ENCODE measurements at regions not wholly inside any gene's neighbourhood (a gene's known extent, or its start where the extent isn't known, plus 50 kb on each side); places are given as distances from the start of the nearest gene placed in this dataset.

- Histone ChIP-seq H3K4me2 (ENCODE audit: control insufficient read depth, insufficient read depth) (no peak overlapping the region), H2AFZ (ENCODE audit: control insufficient read depth, low read depth, low read length) (no peak overlapping the region), H3K27ac (ENCODE audit: control insufficient read depth, insufficient read depth) (no peak overlapping the region), H3K27me3 (replicated peaks in 1 of 2; ENCODE audit: control insufficient read depth in 2 of 2, insufficient read depth in 2 of 2, low read length in 1 of 2) (no peaks in the 10 kb centered on the region), H3K9me3 (replicated peaks; ENCODE audit: control insufficient read depth, insufficient read depth, low read length) (no peaks in the 10 kb centered on the region), H3K4me1 (ENCODE audit: control insufficient read depth, insufficient read depth, low read length) (no peaks in the 10 kb centered on the region), H3K36me3 (ENCODE audit: control insufficient read depth in 2 of 2, insufficient read depth in 2 of 2, low read length in 1 of 2) (no peaks in the 10 kb centered on the region), H3K79me2 (ENCODE audit: control insufficient read depth, insufficient read depth, low read length) (no peaks in the 10 kb centered on the region), H3K9ac (ENCODE audit: control insufficient read depth, insufficient read depth, low read length) (no peak overlapping the region), H3K4me3 (no peak overlapping the region), H4K20me1 (ENCODE audit: control insufficient read depth, insufficient read depth) (no peaks in the 10 kb centered on the region)
- BruUV-seq (replicated peaks) = no TSS peak
- DNase-seq (ENCODE audit: low read depth, low spot score) (no peak), FAIRE-seq (no peak), ATAC-seq (no peak)
- in situ Hi-C loops (cut with MboI) (no loop called here), intact Hi-C loops (cut with micrococcal nuclease; ENCODE audit: unreplicated experiment) (no loop called here)
- RAD21 ChIA-PET (ENCODE audit: unreplicated experiment) = no interaction called here
- CTCF ChIA-PET = interaction anchor here (0.8 kb wide), 1 partner anchor 10 kb away, joined by 3 read pairs; no protein-coding TSS in a partner anchor
- 45% methylated on average over 2 of the region's 2 CpGs for WGBS (ENCODE audit: insufficient coverage, insufficient replicate concordance, low lambda C conversion rate, missing lambda C conversion rate)
- POLR2A ChIA-PET = no interaction called here
- TF ChIP-seq BCL11A (IDR thresholded peaks at IDR 0.05; ENCODE audit: low read depth, low read length) = no peak
- TF ChIP-seq NFIC (IDR thresholded peaks at IDR 0.05; ENCODE audit: low read depth, low read length) = no peak
- TF ChIP-seq SIN3A (IDR thresholded peaks at IDR 0.05; ENCODE audit: low read depth, low read length) = no peak
- TF ChIP-seq ESRRA (IDR thresholded peaks at IDR 0.05; ENCODE audit: low read length) = no peak
- no peak for TF ChIP-seq POLR2A (IDR thresholded peaks at IDR 0.05; ENCODE audit: low read depth, low read length)
- SMC1A ChIA-PET (ENCODE audit: uncharacterized antibody, unreplicated experiment) = interaction anchor here (1.0 kb wide), 1 partner anchor 13 kb away, joined by 3 read pairs; no protein-coding TSS in a partner anchor
Measured at GRCh38 chr4:95959182-95959581, 119.3 kb downstream of the PDHA2 start.

GRCh38 chr4:95959633-95960032 lies 119.7 kb downstream of the PDHA2 start:
- H3K9me3 ChIP-seq (replicated peaks; ENCODE audit: control insufficient read depth, insufficient read depth, low read length) = no peaks in the 10 kb centered on the region
- in situ Hi-C loops (cut with MboI) (no loop called here), intact Hi-C loops (cut with micrococcal nuclease; ENCODE audit: unreplicated experiment) (no loop called here)
- H2AFZ ChIP-seq (ENCODE audit: control insufficient read depth, low read depth, low read length) = no peak overlapping the region
- ATAC-seq (no peak), FAIRE-seq (no peak), DNase-seq (ENCODE audit: low read depth, low spot score) (no peak)
- H3K27ac ChIP-seq (ENCODE audit: control insufficient read depth, insufficient read depth) = no peak overlapping the region
- SMC1A ChIA-PET (ENCODE audit: uncharacterized antibody, unreplicated experiment) = interaction anchor here (1.0 kb wide), 1 partner anchor 13 kb away, joined by 3 read pairs; no protein-coding TSS in a partner anchor
- no peak overlapping the region for H3K4me2 ChIP-seq (ENCODE audit: control insufficient read depth, insufficient read depth)
- no peak for TF ChIP-seq DPF2 (IDR thresholded peaks at IDR 0.05)
- TF ChIP-seq GABPA (IDR thresholded peaks at IDR 0.05; ENCODE audit: low read depth) = no peak
- TF ChIP-seq MYC (IDR thresholded peaks at IDR 0.05; ENCODE audit: insufficient read depth, insufficient read length, insufficient replicate concordance, low read length, severe bottlenecking) = no peak
- TF ChIP-seq EGR1 (IDR thresholded peaks at IDR 0.05; ENCODE audit: borderline replicate concordance in 1 of 2, low read depth in 2 of 2, low read length in 2 of 2) = no peak
- TF ChIP-seq NFXL1 (IDR thresholded peaks at IDR 0.05; ENCODE audit: borderline replicate concordance) = no peak
- no peak for TF ChIP-seq ZSCAN29 (IDR thresholded peaks at IDR 0.05)
- no peak for TF ChIP-seq CBFB (IDR thresholded peaks at IDR 0.05; ENCODE audit: low read depth)
- TF ChIP-seq IRF4 (IDR thresholded peaks at IDR 0.05; ENCODE audit: low read depth, low read length) = no peak
- TF ChIP-seq IRF5 (IDR thresholded peaks at IDR 0.05; ENCODE audit: borderline replicate concordance) = no peak
- no peak for TF ChIP-seq JUNB (IDR thresholded peaks at IDR 0.05)
- no peak for TF ChIP-seq NFYA (IDR thresholded peaks at IDR 0.05; ENCODE audit: borderline replicate concordance, low read depth, low read length)
- no peak overlapping the region for H3K9ac ChIP-seq (ENCODE audit: control insufficient read depth, insufficient read depth, low read length)
- POLR2A ChIA-PET = no interaction called here
- CTCF ChIA-PET = no interaction called here
- H3K79me2 ChIP-seq (ENCODE audit: control insufficient read depth, insufficient read depth, low read length) = no peaks in the 10 kb centered on the region
- no peak overlapping the region for H3K4me3 ChIP-seq
- H3K27me3 ChIP-seq (replicated peaks in 1 of 2; ENCODE audit: control insufficient read depth in 2 of 2, insufficient read depth in 2 of 2, low read length in 1 of 2) = no peaks in the 10 kb centered on the region
- H3K4me1 ChIP-seq (ENCODE audit: control insufficient read depth, insufficient read depth, low read length) = no peaks in the 10 kb centered on the region
- WGBS (ENCODE audit: insufficient coverage, insufficient replicate concordance, low lambda C conversion rate, missing lambda C conversion rate) = 0% methylated on average over 2 of the region's 2 CpGs
- RAD21 ChIA-PET (ENCODE audit: unreplicated experiment) = no interaction called here
- H3K36me3 ChIP-seq (ENCODE audit: control insufficient read depth in 2 of 2, insufficient read depth in 2 of 2, low read length in 1 of 2) = no peaks in the 10 kb centered on the region
- H4K20me1 ChIP-seq (ENCODE audit: control insufficient read depth, insufficient read depth) = no peaks in the 10 kb centered on the region
- no TSS peak for BruUV-seq (replicated peaks)

All from GM12878 (cell line).